ENCODE measurements at regions not wholly inside any gene's neighbourhood (a gene's known extent, or its start where the extent isn't known, plus 50 kb on each side); places are given as distances from the start of the nearest gene placed in this dataset.

- TF ChIP-seq CTCF (IDR thresholded peaks at IDR 0.05; ENCODE audit: extremely low read depth, missing control alignments) = no peak
- DNase-seq (ENCODE audit: low spot score) = no peak
These were observed 58.3 kb upstream of the MAGEB2 start for GRCh38 chrX:30156880-30157560.

GRCh38 chrX:30161043-30161442 lies 54.3 kb upstream of the MAGEB2 start:
- no peak for DNase-seq (ENCODE audit: low spot score)
- TF ChIP-seq CTCF (IDR thresholded peaks at IDR 0.05; ENCODE audit: extremely low read depth, missing control alignments) = no peak

Data from GM20000 (cell line).